Cardiac muscle cell (in vitro differentiated cells and primary cell): ENCODE measurements at regions not wholly inside any gene's neighbourhood (a gene's known extent, or its start where the extent isn't known, plus 50 kb on each side); places are given as distances from the start of the nearest gene placed in this dataset.

Experiments
- DNase-seq, 2 donors: peaks; one replicate each; pipeline versions ENCODE4 v3.0.0 to v3.0.0-alpha.2; 2010 to 2017; ENCODE audit warnings: low read depth in 1 of 2, low spot score in 1 of 2
- H3K27ac ChIP-seq: fragments of 200-600 bp; sonication (generic); 2 replicates; pipeline ENCODE4 v1.5.1; 2016
- H3K27me3 ChIP-seq: fragments of 200-600 bp; sonication (generic); 2 replicates; pipeline ENCODE4 v1.6.0; 2016; ENCODE audit warnings: control low read depth
- H3K36me3 ChIP-seq: fragments of 200-600 bp; sonication (generic); 2 replicates; pipeline ENCODE4 v1.5.1; 2016; ENCODE audit warnings: control low read depth
- H3K4me1 ChIP-seq: fragments of 200-600 bp; sonication (generic); 2 replicates; pipeline ENCODE4 v1.8.1; 2017; ENCODE audit warnings: low read depth, mild to moderate bottlenecking, mixed run types
- H3K4me3 ChIP-seq: fragments of 200-600 bp; sonication (generic); 2 replicates; pipeline ENCODE4 v1.5.1; 2016; ENCODE audit warnings: mild to moderate bottlenecking
- H3K9me3 ChIP-seq: fragments of 200-600 bp; sonication (generic); 2 replicates; pipeline ENCODE4 v1.5.1; 2017; ENCODE audit warnings: low read depth, mild to moderate bottlenecking, control low read depth
- CTCF ChIP-seq: IDR thresholded peaks from 2 replicates; pipeline ENCODE4 v1.5.1; 2012; ENCODE audit warnings: low read depth, mild to moderate bottlenecking, low read length

- no peak overlapping the region for H3K4me3 ChIP-seq
- no peaks in the 10 kb centered on the region for H3K27me3 ChIP-seq
- no peak for DNase-seq
- H3K4me1 ChIP-seq = no peaks in the 10 kb centered on the region
- H3K9me3 ChIP-seq = no peaks in the 10 kb centered on the region
- no peaks in the 10 kb centered on the region for H3K36me3 ChIP-seq
- H3K27ac ChIP-seq = no peak overlapping the region
- no peak for TF ChIP-seq CTCF
Observed at GRCh38 chr2:18200771-18201170, 322.3 kb downstream of the KCNS3 start.

- no peaks in the 10 kb centered on the region for H3K27me3 ChIP-seq
- no peaks in the 10 kb centered on the region for H3K9me3 ChIP-seq
- no peaks in the 10 kb centered on the region for H3K36me3 ChIP-seq
- DNase-seq = no peak
- no peak for TF ChIP-seq CTCF
- no peak overlapping the region for H3K27ac ChIP-seq
- no peaks in the 10 kb centered on the region for H3K4me1 ChIP-seq
- no peak overlapping the region for H3K4me3 ChIP-seq
Observed at GRCh38 chr2:18198677-18199076, 320.2 kb downstream of the KCNS3 start.

- Histone ChIP-seq H3K27me3 (no peaks in the 10 kb centered on the region), H3K4me3 (no peak overlapping the region), H3K9me3 (no peaks in the 10 kb centered on the region), H3K27ac (no peak overlapping the region), H3K36me3 (no peaks in the 10 kb centered on the region), H3K4me1 (no peaks in the 10 kb centered on the region)
- peak in 1 of 2 donors; percentile 20 for DNase-seq
- no peak for TF ChIP-seq CTCF
Observed at GRCh38 chr2:18194161-18194560, 315.7 kb downstream of the KCNS3 start.

- H3K36me3 ChIP-seq = no peaks in the 10 kb centered on the region
- TF ChIP-seq CTCF = no peak
- no peak overlapping the region for H3K27ac ChIP-seq
- H3K9me3 ChIP-seq = no peaks in the 10 kb centered on the region
- no peak overlapping the region for H3K4me3 ChIP-seq
- H3K4me1 ChIP-seq = peaks cover 27% of the 10 kb centered on the region
- peak in 1 of 2 donors; percentile 10 for DNase-seq
- H3K27me3 ChIP-seq = no peaks in the 10 kb centered on the region
Observed at GRCh38 chr2:18186816-18187613, 308.5 kb downstream of the KCNS3 start.

- Histone ChIP-seq H3K27me3 (no peaks in the 10 kb centered on the region), H3K4me1 (peaks cover 43% of the 10 kb centered on the region), H3K9me3 (no peaks in the 10 kb centered on the region), H3K36me3 (no peaks in the 10 kb centered on the region), H3K4me3 (no peak overlapping the region), H3K27ac (no peak overlapping the region)
- DNase-seq = no peak
- TF ChIP-seq CTCF = no peak
Observed at GRCh38 chr2:18182861-18183260, 304.4 kb downstream of the KCNS3 start.
